ENCODE measurements at regions not wholly inside any gene's neighbourhood (a gene's known extent, or its start where the extent isn't known, plus 50 kb on each side); places are given as distances from the start of the nearest gene placed in this dataset.

DNA sequence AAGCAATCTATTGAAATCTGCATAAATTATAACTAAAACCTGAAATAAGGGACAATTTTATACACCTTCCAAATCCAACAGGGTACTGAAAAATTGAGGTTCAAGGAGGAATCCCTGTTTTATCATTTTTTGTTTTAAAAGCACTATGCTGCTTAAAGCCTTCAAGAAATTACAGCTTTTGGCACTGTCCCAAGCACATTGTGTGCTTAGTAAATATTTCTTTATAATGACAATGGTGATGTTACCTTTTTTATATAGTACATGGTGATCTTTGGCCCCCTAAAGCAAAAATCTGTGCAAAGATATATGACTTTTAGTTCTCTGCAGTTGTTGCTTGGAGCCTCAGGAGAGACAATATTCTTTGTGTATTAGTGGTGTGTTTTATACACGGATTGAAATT, 71.6 kb upstream of the EFEMP1 start:
- TF ChIP-seq, protein P1, sequence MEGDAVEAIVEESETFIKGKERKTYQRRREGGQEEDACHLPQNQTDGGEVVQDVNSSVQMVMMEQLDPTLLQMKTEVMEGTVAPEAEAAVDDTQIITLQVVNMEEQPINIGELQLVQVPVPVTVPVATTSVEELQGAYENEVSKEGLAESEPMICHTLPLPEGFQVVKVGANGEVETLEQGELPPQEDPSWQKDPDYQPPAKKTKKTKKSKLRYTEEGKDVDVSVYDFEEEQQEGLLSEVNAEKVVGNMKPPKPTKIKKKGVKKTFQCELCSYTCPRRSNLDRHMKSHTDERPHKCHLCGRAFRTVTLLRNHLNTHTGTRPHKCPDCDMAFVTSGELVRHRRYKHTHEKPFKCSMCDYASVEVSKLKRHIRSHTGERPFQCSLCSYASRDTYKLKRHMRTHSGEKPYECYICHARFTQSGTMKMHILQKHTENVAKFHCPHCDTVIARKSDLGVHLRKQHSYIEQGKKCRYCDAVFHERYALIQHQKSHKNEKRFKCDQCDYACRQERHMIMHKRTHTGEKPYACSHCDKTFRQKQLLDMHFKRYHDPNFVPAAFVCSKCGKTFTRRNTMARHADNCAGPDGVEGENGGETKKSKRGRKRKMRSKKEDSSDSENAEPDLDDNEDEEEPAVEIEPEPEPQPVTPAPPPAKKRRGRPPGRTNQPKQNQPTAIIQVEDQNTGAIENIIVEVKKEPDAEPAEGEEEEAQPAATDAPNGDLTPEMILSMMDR (IDR thresholded peaks at IDR 0.05 in 4 of 5, conservative IDR thresholded peaks at IDR 0.05 in 1 of 5), result no peak
- no peak for TF ChIP-seq POLR2A (IDR thresholded peaks at IDR 0.05)

All from gastrocnemius medialis (tissue), 4 donors.